ENCODE measurements at regions not wholly inside any gene's neighbourhood (a gene's known extent, or its start where the extent isn't known, plus 50 kb on each side); places are given as distances from the start of the nearest gene placed in this dataset.
"Not testable (repeated sequence)": the region's sequence is repeated elsewhere in the genome, so short reads cannot be mapped to it uniquely, and the experiment has no call there.

GRCh38 chr10:57943701-57944100, 324.0 kb downstream of the IPMK start:
- Mint-ChIP-seq H3K9me3 (peaks cover 2% of the 10 kb centered on the region), H3K27ac (no peak overlapping the region), H3K4me3 (no peak overlapping the region), H3K4me1 (no peaks in the 10 kb centered on the region), H3K27me3 (no peaks in the 10 kb centered on the region), H3K36me3 (no peaks in the 10 kb centered on the region)
- no peak for ATAC-seq (ENCODE audit: low read depth)
- no peak for DNase-seq (ENCODE audit: low spot score in 2 of 2)

- no peak for ATAC-seq (ENCODE audit: low read depth)
- Mint-ChIP-seq H3K4me3 (no peak overlapping the region), H3K27ac (no peak overlapping the region)
Observed at GRCh38 chr10:57925045-57925444, 342.6 kb downstream of the IPMK start.

GRCh38 chr10:57921140-57921539, 346.6 kb downstream of the IPMK start:
- Mint-ChIP-seq H3K27me3 (no peaks in the 10 kb centered on the region), H3K4me3 (no peak overlapping the region), H3K36me3 (no peaks in the 10 kb centered on the region), H3K27ac (no peak overlapping the region), H3K9me3 (no peaks in the 10 kb centered on the region), H3K4me1 (no peaks in the 10 kb centered on the region)
- DNase-seq (ENCODE audit: low spot score in 2 of 2) (no peak), ATAC-seq (ENCODE audit: low read depth) (no peak)

More at GRCh38 chr10:57925045-57925444, 342.6 kb downstream of the IPMK start:
- H3K36me3 Mint-ChIP-seq, result no peaks in the 10 kb centered on the region
- no peaks in the 10 kb centered on the region for H3K27me3 Mint-ChIP-seq
- peaks cover 8% of the 10 kb centered on the region for H3K9me3 Mint-ChIP-seq
- H3K4me1 Mint-ChIP-seq, result no peaks in the 10 kb centered on the region
- no peak for DNase-seq (ENCODE audit: low spot score in 2 of 2)

DNA sequence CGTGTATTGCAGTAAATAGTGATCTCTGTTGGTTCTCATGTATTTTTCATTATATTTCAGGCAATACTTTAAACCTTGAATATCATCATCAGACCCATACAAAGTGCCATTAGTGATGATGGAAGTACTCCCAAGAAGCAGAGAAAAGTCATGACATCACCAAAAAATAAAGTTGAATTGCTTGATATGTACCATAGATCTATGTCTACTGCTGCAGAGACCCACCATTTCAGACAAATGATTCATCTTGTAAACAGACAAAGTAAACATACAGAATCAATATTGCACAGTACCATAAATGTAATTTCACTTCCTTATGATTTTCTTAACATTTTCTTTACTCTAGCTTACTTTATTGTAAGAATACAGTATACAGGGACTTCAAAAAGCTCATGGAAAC, 347.8 kb downstream of the IPMK start:
- no peak for ATAC-seq (ENCODE audit: low read depth)
- no peak overlapping the region for H3K27ac Mint-ChIP-seq
- no peaks in the 10 kb centered on the region for H3K4me1 Mint-ChIP-seq
- no peaks in the 10 kb centered on the region for H3K27me3 Mint-ChIP-seq
- no peak for DNase-seq (ENCODE audit: low spot score in 2 of 2)
- H3K36me3 Mint-ChIP-seq, result no peaks in the 10 kb centered on the region
- H3K9me3 Mint-ChIP-seq, result no peaks in the 10 kb centered on the region
- no peak overlapping the region for H3K4me3 Mint-ChIP-seq

- ATAC-seq (ENCODE audit: low read depth) (no peak), DNase-seq (ENCODE audit: low spot score in 2 of 2) (no peak)
- Mint-ChIP-seq H3K27me3 (no peaks in the 10 kb centered on the region), H3K4me3 (no peak overlapping the region), H3K36me3 (no peaks in the 10 kb centered on the region), H3K4me1 (no peaks in the 10 kb centered on the region), H3K9me3 (no peaks in the 10 kb centered on the region), H3K27ac (no peak overlapping the region)
Observed at GRCh38 chr10:57917019-57917418, 350.7 kb downstream of the IPMK start.

DNA sequence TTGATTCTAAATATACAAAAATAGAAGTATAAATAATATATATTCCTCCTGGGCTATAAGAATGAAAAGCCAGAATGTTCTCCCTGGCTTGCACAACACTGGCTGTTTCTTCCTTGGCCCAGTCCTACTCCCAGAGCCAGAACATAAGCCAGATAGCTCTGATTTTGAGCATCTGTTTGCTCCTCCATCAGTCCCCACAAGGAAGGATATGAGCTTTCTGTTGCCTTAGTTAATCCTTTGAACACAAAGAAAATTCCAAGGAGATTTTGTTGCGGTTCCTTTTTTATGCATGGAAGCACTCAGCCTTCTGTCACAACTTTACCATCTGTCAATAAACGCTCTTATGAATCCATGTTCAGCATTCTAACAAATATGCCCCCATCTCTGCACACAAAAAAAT, 361.8 kb downstream of the IPMK start:
- H3K4me3 Mint-ChIP-seq, result no peak overlapping the region
- no peak for DNase-seq (ENCODE audit: low spot score in 2 of 2)
- H3K9me3 Mint-ChIP-seq, result no peaks in the 10 kb centered on the region
- H3K27me3 Mint-ChIP-seq, result no peaks in the 10 kb centered on the region
- no peaks in the 10 kb centered on the region for H3K4me1 Mint-ChIP-seq
- no peak overlapping the region for H3K27ac Mint-ChIP-seq
- no peak for ATAC-seq (ENCODE audit: low read depth)
- no peaks in the 10 kb centered on the region for H3K36me3 Mint-ChIP-seq

GRCh38 chr10:57905010-57905409, 362.7 kb downstream of the IPMK start:
- no peak for DNase-seq (ENCODE audit: low spot score in 2 of 2)
- no peak overlapping the region for H3K4me3 Mint-ChIP-seq
- no peaks in the 10 kb centered on the region for H3K36me3 Mint-ChIP-seq
- H3K4me1 Mint-ChIP-seq, result no peaks in the 10 kb centered on the region
- no peaks in the 10 kb centered on the region for H3K27me3 Mint-ChIP-seq
- no peak for ATAC-seq (ENCODE audit: low read depth)
- H3K9me3 Mint-ChIP-seq, result no peaks in the 10 kb centered on the region
- no peak overlapping the region for H3K27ac Mint-ChIP-seq

- Mint-ChIP-seq H3K4me3 (no peak overlapping the region), H3K27ac (no peak overlapping the region), H3K4me1 (no peaks in the 10 kb centered on the region), H3K27me3 (no peaks in the 10 kb centered on the region), H3K9me3 (no peaks in the 10 kb centered on the region), H3K36me3 (no peaks in the 10 kb centered on the region)
- no peak for DNase-seq (ENCODE audit: low spot score in 2 of 2)
- no peak for ATAC-seq (ENCODE audit: low read depth)
Observed at GRCh38 chr10:57898231-57898630, 369.5 kb downstream of the IPMK start.

DNA sequence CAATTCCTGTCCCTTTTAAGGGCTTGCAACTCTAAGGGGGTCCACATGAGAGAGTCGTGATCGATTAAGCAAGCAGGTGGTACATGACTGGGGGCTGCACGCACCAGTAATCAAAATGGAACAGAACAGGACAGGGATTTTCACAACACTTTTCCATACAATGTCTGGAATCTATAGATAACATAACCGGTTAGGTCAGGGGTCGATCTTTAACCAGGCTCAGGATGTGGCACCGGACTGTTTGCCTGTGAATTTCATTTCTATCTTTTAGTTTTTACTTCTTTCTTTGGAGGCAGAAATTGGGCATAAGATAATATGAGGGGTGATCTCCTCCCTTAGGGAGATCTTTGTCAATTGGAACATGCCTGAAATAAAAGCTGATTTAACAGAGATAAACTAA, 370.1 kb downstream of the IPMK start:
- Mint-ChIP-seq H3K27ac (no peak overlapping the region), H3K4me1 (no peaks in the 10 kb centered on the region), H3K4me3 (no peak overlapping the region), H3K36me3 (no peaks in the 10 kb centered on the region), H3K9me3 (no peaks in the 10 kb centered on the region), H3K27me3 (no peaks in the 10 kb centered on the region)
- DNase-seq (ENCODE audit: low spot score in 2 of 2) (no peak), ATAC-seq (ENCODE audit: low read depth) (no peak)

- Mint-ChIP-seq H3K4me1 (no peaks in the 10 kb centered on the region), H3K27ac (no peak overlapping the region), H3K27me3 (no peaks in the 10 kb centered on the region), H3K9me3 (no peaks in the 10 kb centered on the region), H3K4me3 (no peak overlapping the region), H3K36me3 (no peaks in the 10 kb centered on the region)
- no peak for DNase-seq (ENCODE audit: low spot score in 2 of 2)
- ATAC-seq (ENCODE audit: low read depth), result no peak
Observed at GRCh38 chr10:57894361-57894760, 373.3 kb downstream of the IPMK start.

DNA sequence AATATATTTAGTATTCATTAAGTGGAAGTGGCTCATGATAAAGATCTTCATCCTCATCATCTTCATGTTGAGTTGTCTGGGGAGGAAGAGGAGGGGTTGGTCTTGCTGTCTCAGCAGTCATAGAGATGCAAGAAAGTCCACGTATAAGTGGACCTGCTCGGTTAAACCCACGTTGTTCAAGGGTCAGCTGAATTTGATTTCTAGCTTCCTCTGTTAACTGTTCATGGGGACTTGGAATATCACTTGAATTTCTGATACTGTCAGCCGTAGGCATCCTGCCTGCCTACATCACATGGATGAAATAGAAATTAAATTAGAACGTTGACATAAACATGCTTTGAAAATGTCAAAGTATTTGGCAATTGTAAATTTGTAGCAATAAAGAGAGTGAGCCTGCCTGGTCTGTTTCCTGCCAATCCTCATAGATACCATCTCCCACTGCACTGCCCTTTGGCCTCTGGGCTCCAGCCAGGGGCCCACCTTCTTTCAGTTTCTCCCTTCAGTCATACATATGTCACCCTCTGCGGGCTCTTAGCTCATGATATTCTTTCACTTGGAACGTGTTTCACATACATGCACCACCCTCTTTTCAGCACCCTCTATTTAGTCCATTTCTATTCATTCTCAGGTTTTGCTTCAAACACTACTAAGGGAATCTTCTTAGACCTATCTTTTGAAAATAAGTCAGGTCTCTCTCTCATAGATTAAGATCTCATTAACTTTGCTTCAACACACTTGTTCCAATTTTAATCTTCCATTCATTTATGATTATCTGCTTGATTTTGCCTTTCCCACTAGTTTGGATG, 376.3 kb downstream of the IPMK start:
- H3K9me3 Mint-ChIP-seq, result no peaks in the 10 kb centered on the region
- no peaks in the 10 kb centered on the region for H3K4me1 Mint-ChIP-seq
- DNase-seq (ENCODE audit: low spot score in 2 of 2) (no peak), ATAC-seq (ENCODE audit: low read depth) (no peak)
- H3K27ac Mint-ChIP-seq, result no peak overlapping the region
- no peak overlapping the region for H3K4me3 Mint-ChIP-seq
- no peaks in the 10 kb centered on the region for H3K36me3 Mint-ChIP-seq
- H3K27me3 Mint-ChIP-seq, result no peaks in the 10 kb centered on the region

DNA sequence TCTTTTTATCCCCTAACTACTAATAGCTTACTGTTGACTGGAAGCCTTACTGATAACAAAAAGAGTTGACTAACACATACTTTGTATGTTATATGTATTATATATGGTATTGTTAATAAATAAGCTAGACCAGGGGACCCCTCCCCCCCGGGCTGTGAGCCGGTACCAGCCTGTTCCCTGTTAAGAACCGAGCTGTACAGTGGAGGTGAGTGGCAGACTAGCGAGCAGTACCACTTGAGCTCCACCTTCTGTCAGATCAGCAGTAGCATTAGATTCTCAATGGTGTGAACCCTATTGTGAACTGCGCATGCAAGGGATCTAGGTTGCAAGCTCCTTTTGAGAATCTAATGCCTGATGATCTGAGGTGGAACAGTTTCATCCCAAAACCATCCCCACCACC, 377.0 kb downstream of the IPMK start:
- Mint-ChIP-seq H3K4me1 (no peaks in the 10 kb centered on the region), H3K27ac (no peak overlapping the region), H3K36me3 (no peaks in the 10 kb centered on the region), H3K9me3 (peaks cover 2% of the 10 kb centered on the region), H3K4me3 (no peak overlapping the region), H3K27me3 (no peaks in the 10 kb centered on the region)
- ATAC-seq (ENCODE audit: low read depth), result no peak
- DNase-seq (ENCODE audit: low spot score in 2 of 2), result no peak

GRCh38 chr10:57885618-57885968, 382.1 kb downstream of the IPMK start:
- H3K9me3 Mint-ChIP-seq; H3K27me3 Mint-ChIP-seq; ATAC-seq (ENCODE audit: low read depth); DNase-seq (ENCODE audit: low spot score in 2 of 2); H3K4me1 Mint-ChIP-seq; H3K4me3 Mint-ChIP-seq; H3K36me3 Mint-ChIP-seq; H3K27ac Mint-ChIP-seq: not testable (repeated sequence)

DNA sequence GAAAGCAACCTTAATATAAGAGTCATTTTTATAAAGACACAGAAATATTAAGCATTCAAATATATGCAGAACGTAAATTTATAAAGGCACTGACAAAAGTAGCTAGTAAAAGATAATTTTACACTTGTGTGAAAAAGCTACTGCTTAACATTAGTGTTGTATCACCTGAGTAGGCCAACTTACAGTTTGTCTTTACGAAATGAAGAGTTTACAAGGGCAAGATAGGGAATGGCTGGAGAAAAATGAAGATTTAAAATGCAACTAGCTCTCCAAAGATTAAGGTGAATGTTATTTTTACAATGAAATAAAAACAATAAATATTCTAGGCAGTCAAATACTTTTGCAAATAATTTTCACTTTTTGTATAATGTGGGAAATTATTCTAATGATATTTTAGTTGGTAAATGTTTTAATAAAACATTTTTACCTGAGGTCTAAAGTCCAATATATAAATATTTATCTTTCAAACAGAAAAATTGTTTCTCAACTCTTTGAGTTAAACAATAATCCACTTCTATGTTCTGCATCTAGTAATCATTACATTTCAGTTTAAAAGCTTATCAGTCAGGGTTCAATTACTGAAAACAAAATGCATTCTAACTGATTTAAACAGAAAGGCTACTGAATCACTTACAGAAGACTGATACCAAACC, 382.6 kb downstream of the IPMK start:
- DNase-seq (ENCODE audit: low spot score in 2 of 2), result no peak
- Mint-ChIP-seq H3K36me3 (no peaks in the 10 kb centered on the region), H3K9me3 (peaks cover 2% of the 10 kb centered on the region), H3K27ac (no peak overlapping the region), H3K4me1 (no peaks in the 10 kb centered on the region), H3K4me3 (no peak overlapping the region), H3K27me3 (no peaks in the 10 kb centered on the region)
- no peak for ATAC-seq (ENCODE audit: low read depth)

DNA sequence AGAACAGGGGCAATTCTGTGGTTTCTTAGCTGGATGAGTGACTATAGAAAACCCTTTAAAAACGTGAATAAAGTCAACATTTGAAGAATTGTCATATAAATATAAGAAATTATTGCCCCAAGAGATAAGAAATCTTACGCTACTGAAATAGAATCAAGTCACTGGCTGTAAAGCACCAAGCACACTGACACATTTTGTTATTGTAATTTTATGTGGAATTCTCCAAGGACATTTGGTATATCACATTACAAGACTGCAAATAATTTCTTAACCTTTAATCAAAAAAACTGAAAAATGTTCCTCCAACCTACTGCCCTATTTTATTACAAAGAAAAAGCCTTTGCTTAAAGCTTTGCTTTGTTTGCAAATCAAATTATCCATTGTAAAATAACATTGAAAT, 383.3 kb downstream of the IPMK start:
- no peaks in the 10 kb centered on the region for H3K36me3 Mint-ChIP-seq
- ATAC-seq (ENCODE audit: low read depth) (no peak), DNase-seq (ENCODE audit: low spot score in 2 of 2) (no peak)
- H3K27me3 Mint-ChIP-seq, result no peaks in the 10 kb centered on the region
- no peak overlapping the region for H3K4me3 Mint-ChIP-seq
- H3K4me1 Mint-ChIP-seq, result no peaks in the 10 kb centered on the region
- peaks cover 2% of the 10 kb centered on the region for H3K9me3 Mint-ChIP-seq
- no peak overlapping the region for H3K27ac Mint-ChIP-seq

Measured in memory B cell (primary cell).